WTC11 (cell line): ENCODE measurements at regions not wholly inside any gene's neighbourhood (a gene's known extent, or its start where the extent isn't known, plus 50 kb on each side); places are given as distances from the start of the nearest gene placed in this dataset.

ENCODE experiments used
- ATAC-seq: fragments of 200-7000 bp; cut with Tn5 transposase; 2 replicates; pipeline ENCODE4 v1.10.0; 2021; ENCODE audit warnings: mild to moderate bottlenecking, moderate library complexity
- CTCF ChIA-PET: fragments of 300-600 bp; sonication (Branson Sonifier 250); formaldehyde crosslinking; loops from one replicate; lab custom pipeline; 2021; ENCODE audit warnings: antibody characterized with exemption; lab: Charles Lee
- POLR2A ChIA-PET: fragments of 350-600 bp; sonication (Branson Sonifier 250); formaldehyde crosslinking; loops from one replicate; lab custom pipeline; 2021; ENCODE audit warnings: antibody characterized with exemption; lab: Charles Lee
- DNase-seq: peaks from one replicate; pipeline ENCODE4 v3.0.0; 2021; ENCODE audit warnings: low spot score
- H3K27ac Mint-ChIP-seq: 2 replicates; pipeline ENCODE4 v1.8.0; 2021; ENCODE audit warnings: mixed read lengths
- H3K27me3 Mint-ChIP-seq: 2 replicates; pipeline ENCODE4 v1.8.0; 2021; ENCODE audit warnings: low read depth, mild to moderate bottlenecking, moderate library complexity, mixed read lengths
- H3K36me3 Mint-ChIP-seq: 2 replicates; pipeline ENCODE4 v1.8.0; 2021; ENCODE audit warnings: mixed read lengths
- H3K4me1 Mint-ChIP-seq: 2 replicates; pipeline ENCODE4 v1.8.0; 2022; ENCODE audit warnings: mixed read lengths
- H3K4me3 Mint-ChIP-seq: 2 replicates; pipeline ENCODE4 v1.8.0; 2021; ENCODE audit warnings: mild to moderate bottlenecking, moderate library complexity, mixed read lengths
- H3K9me3 Mint-ChIP-seq: 2 replicates; pipeline ENCODE4 v1.8.0; 2021; ENCODE audit warnings: mixed read lengths
- ARID4B ChIP-seq: sonication (generic); formaldehyde crosslinking; IDR thresholded peaks from 2 replicates; pipeline ENCODE4 v1.8.0; 2023; ENCODE audit warnings: missing genetic modification reagents, mild to moderate bottlenecking, borderline replicate concordance
- CTCF ChIP-seq: fragments of 200-600 bp; IDR thresholded peaks from 2 replicates; pipeline ENCODE4 v1.8.0; 2022; ENCODE audit warnings: antibody characterized with exemption
- E2F1 ChIP-seq: sonication (generic); formaldehyde crosslinking; IDR thresholded peaks from 2 replicates; pipeline ENCODE4 v1.8.0; 2022; ENCODE audit warnings: mild to moderate bottlenecking, missing genetic modification reagents
- ERG ChIP-seq: fragments of 250-450 bp; sonication (Bioruptor Pico); IDR thresholded peaks from 2 replicates; pipeline ENCODE4 v1.8.0; 2021; ENCODE audit warnings: mild to moderate bottlenecking
- ETV6 ChIP-seq: sonication (generic); formaldehyde crosslinking; IDR thresholded peaks from 2 replicates; pipeline ENCODE4 v1.8.1; 2022; ENCODE audit warnings: mild to moderate bottlenecking, missing genetic modification reagents
- FOXJ3 ChIP-seq: sonication (generic); formaldehyde crosslinking; IDR thresholded peaks from 2 replicates; pipeline ENCODE4 v1.9.0; 2021; ENCODE audit warnings: missing genetic modification reagents, mild to moderate bottlenecking, borderline replicate concordance
- JAZF1 ChIP-seq: fragments of 250-450 bp; sonication (Bioruptor Pico); IDR thresholded peaks from 2 replicates; pipeline ENCODE4 v1.9.0; 2021; ENCODE audit warnings: moderate library complexity, mild to moderate bottlenecking, inconsistent platforms
- MAX ChIP-seq: sonication (generic); formaldehyde crosslinking; IDR thresholded peaks from 2 replicates; pipeline ENCODE4 v1.8.0; 2022; ENCODE audit warnings: mild to moderate bottlenecking, missing genetic modification reagents
- NFATC4 ChIP-seq: fragments of 250-450 bp; sonication (Bioruptor Pico); IDR thresholded peaks from 2 replicates; pipeline ENCODE4 v1.9.0; 2021; ENCODE audit warnings: mild to moderate bottlenecking
- NFYB ChIP-seq: sonication (generic); formaldehyde crosslinking; conservative IDR thresholded peaks from 2 replicates; pipeline ENCODE4 v1.8.0; 2022; ENCODE audit warnings: low read depth, missing genetic modification reagents
- PRDM15 ChIP-seq: sonication (generic); formaldehyde crosslinking; IDR thresholded peaks from 2 replicates; pipeline ENCODE4 v1.8.0; 2022; ENCODE audit warnings: missing genetic modification reagents
- SOX15 ChIP-seq: fragments of 250-450 bp; sonication (Bioruptor Pico); IDR thresholded peaks from 2 replicates; pipeline ENCODE4 v1.9.0; 2021; ENCODE audit warnings: mild to moderate bottlenecking
- ZBTB21 ChIP-seq: sonication (generic); formaldehyde crosslinking; IDR thresholded peaks from 2 replicates; pipeline ENCODE4 v1.8.1; 2023; ENCODE audit warnings: mild to moderate bottlenecking, missing genetic modification reagents, borderline replicate concordance
- ZNF281 ChIP-seq: sonication (generic); formaldehyde crosslinking; IDR thresholded peaks from 2 replicates; pipeline ENCODE4 v1.8.0; 2023; ENCODE audit warnings: mild to moderate bottlenecking, missing genetic modification reagents
- ZNF396 ChIP-seq: fragments of 250-450 bp; sonication (Bioruptor Pico); IDR thresholded peaks from 2 replicates; pipeline ENCODE4 v1.8.0; 2021; ENCODE audit warnings: mild to moderate bottlenecking, moderate library complexity, borderline replicate concordance
- ZSCAN18 ChIP-seq: fragments of 250-450 bp; sonication (Bioruptor Pico); IDR thresholded peaks from 2 replicates; pipeline ENCODE4 v2.1.2; 2022; ENCODE audit warnings: mild to moderate bottlenecking, moderate library complexity

GRCh38 chr9:103789686-103790085, 304.4 kb upstream of the SMC2 start:
- no peak for TF ChIP-seq MAX (CRISPR knock-in tag)
- no peak for TF ChIP-seq ZBTB21 (CRISPR knock-in tag)
- no peak for TF ChIP-seq FOXJ3 (CRISPR knock-in tag)
- no peak for TF ChIP-seq ERG (CRISPR knock-in tag)
- no peak for TF ChIP-seq ZSCAN18
- TF ChIP-seq PRDM15, result no peak
- no peak for TF ChIP-seq JAZF1 (CRISPR knock-in tag)
- no peak for TF ChIP-seq ARID4B (CRISPR knock-in tag)
- no peak for TF ChIP-seq E2F1 (CRISPR knock-in tag)
- no peak for TF ChIP-seq ETV6 (CRISPR knock-in tag)
- TF ChIP-seq SOX15 (CRISPR knock-in tag), result no peak
- no peak for TF ChIP-seq NFYB (CRISPR knock-in tag)
- TF ChIP-seq CTCF, result no peak
- TF ChIP-seq ZNF396 (CRISPR knock-in tag), result no peak
- TF ChIP-seq ZNF281 (CRISPR knock-in tag), result no peak
- TF ChIP-seq NFATC4, result no peak
- no peaks in the 10 kb centered on the region for H3K36me3 Mint-ChIP-seq
- ChIA-PET POLR2A (no interaction called here), CTCF (interaction anchor here (1.0 to 1.1 kb wide), 3 partner anchors 8 to 47 kb away, joined by 3 read pairs; no protein-coding TSS in a partner anchor)
- H3K9me3 Mint-ChIP-seq, result peaks cover 19% of the 10 kb centered on the region
- ATAC-seq (peak; percentile 71), DNase-seq (no peak)
- H3K4me3 Mint-ChIP-seq, result no peak overlapping the region
- no peaks in the 10 kb centered on the region for H3K4me1 Mint-ChIP-seq
- no peaks in the 10 kb centered on the region for H3K27me3 Mint-ChIP-seq
- H3K27ac Mint-ChIP-seq, result no peak overlapping the region
